GM18517 (cell line): ENCODE measurements at regions not wholly inside any gene's neighbourhood (a gene's known extent, or its start where the extent isn't known, plus 50 kb on each side); places are given as distances from the start of the nearest gene placed in this dataset.

Experiments
- ATAC-seq: cut with Tn5 transposase; IDR thresholded peaks from one replicate; pipeline ENCODE4 v1.9.1; 2021; ENCODE audit warnings: mild to moderate bottlenecking, moderate library complexity; ENCODE audit not compliant: unreplicated experiment

DNA sequence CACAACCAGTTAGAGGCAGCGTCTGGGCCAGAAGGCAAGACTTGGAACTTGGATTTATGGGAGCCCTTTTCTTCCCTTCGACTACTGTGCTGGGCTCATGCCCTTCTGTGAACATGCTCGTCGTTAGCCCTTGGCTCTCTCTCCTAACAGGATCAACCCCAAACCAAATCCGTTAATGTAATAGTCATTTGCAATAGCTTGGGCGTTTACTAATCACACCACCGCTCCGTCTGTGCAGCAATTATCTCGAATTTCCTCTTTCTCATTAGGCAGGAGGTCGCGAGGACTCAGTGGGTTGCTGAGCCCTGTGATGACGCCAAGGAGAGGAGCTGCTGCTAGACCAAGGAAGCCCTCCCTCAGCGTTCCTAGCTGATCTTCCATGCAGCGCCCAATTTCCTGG is 114.7 kb downstream of the ENGASE start:
- ATAC-seq, result no peak

GRCh38 chr17:79188685-79189084 is 114.1 kb downstream of the ENGASE start:
- ATAC-seq, result no peak

DNA sequence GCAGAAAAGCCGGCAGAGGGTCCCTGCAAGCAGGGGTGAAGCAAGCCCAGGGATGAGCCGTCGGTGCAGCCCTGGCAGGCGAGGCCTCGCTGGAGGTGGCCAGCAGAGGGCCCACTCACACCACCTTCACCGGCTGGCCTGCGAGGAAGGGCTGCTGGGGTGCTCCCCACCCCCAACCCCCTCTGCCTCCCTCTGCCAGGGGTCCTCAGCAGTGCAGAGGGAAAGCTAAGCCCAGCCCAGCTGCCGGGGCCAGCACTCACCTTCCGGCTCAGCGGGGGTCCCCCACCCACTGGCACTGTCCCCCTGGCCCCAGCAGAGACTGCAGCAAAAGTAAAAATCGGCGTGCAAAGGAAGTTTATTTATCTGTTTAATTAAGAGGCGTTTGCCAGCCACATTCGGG is 113.4 kb downstream of the ENGASE start:
- no peak for ATAC-seq

GRCh38 chr17:79187186-79187585 is 112.6 kb downstream of the ENGASE start:
- no peak for ATAC-seq

GRCh38 chr17:79186406-79186805 is 111.8 kb downstream of the ENGASE start:
- ATAC-seq, result no peak

DNA sequence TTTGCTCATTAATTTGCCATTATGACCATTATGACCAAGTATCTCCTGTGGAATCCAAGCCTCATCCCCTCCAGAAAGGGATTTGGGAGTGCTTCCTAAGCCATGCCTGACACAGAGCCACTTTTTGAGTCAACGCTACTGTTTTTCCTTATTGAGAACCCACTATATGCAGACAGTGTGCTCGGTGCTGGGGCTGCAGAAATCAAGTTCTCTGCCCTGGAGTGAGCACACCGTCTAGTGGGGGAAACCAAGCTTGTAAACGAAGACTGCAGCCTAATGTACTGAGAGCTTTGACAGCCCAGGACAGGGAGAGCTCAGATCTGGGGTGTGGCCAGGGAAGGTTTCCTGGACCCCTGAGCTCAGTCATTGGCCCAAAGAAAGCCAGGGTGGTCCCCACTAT is 111.0 kb downstream of the ENGASE start:
- ATAC-seq, result no peak

- no peak for ATAC-seq
Observed at GRCh38 chr17:79184219-79184618, 109.6 kb downstream of the ENGASE start.

GRCh38 chr17:79183293-79184158 is 108.9 kb downstream of the ENGASE start:
- no peak for ATAC-seq

DNA sequence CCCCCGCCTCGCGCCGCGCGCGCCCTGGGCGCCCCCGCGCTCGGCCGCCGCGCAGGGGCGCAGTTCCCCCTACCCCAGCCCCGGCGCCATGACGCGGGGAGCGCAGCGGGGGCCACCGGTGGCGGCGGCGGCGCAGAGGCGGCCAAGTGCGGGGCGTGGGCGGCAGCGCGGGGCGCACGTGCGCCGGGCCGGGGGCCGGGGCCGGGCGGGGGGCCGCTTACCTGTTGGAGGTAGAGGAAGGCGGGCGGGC is 108.3 kb downstream of the ENGASE start:
- ATAC-seq, result no peak

DNA sequence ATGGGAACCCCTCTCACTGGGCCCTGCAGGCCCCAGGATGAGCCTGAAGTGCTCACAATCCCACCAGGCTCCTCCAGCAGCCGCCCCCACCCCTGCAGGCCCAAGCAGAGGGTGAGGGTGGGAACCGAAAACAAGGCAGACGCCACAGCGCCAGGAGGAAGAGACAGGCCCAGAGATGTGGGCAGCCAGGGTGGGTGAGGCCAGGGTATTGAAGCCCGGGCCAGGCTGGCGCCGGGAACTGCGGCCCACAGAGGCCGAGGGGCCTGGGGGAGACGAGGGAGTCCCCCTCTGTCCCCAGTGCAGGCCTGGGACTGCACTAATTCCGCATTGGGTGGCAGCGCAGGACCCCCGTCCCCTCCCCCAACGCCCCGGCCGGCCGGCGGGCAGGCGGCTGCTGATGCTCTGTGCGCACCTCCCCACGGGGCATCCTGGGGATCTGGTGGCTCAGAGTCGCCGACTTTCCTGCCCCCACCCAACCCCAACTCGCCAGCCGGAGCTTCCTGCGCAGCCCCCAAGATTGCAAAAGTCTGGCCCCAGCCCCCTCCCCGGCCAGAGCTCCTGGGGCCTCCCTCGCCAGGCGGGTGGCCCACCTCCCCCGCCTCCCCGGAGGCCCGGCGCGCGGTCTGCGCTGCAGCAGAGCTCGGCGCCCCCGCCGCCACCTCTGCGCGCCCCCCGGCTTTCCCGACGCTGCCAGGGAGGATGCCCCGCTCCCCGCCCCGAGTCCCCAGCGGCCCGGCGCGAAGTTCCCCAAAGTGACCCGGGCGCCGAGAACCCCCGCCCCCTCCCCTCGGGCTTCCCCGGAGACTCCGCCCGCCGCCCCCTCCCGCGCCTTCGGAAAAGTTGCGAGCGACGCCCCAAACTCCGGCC is 107.8 kb downstream of the ENGASE start:
- ATAC-seq, result no peak

DNA sequence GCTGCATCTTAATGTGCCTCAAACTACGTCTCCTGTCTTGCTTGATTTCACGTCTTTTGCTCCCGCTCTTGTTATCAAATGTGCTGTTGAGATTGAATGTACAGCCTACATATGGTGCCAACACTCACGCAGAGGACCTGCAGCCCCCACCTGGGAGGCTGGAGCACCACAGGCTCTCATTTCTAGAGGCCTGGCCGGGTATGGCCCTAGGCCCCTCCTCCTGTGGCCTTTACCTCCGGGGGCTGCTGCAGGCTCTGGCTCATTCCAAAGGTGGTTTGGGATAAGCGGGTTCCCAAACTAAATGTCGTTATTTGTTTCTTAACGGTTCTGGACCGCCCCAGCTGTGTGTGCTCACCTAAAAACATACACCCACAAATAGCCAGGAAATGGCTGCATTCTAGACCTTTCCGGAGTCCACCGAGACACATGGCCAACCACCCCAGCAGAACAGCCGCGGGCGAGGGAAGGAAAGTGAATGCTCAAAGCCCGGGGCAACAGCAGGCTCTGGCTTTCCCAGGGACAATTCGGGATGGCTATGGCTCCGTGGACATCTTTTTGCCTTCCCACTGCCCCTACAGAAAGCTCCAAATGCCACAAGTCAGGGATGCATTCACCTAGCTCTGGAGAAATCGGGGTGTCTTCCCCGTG is 105.9 kb downstream of the ENGASE start:
- no peak for ATAC-seq

DNA sequence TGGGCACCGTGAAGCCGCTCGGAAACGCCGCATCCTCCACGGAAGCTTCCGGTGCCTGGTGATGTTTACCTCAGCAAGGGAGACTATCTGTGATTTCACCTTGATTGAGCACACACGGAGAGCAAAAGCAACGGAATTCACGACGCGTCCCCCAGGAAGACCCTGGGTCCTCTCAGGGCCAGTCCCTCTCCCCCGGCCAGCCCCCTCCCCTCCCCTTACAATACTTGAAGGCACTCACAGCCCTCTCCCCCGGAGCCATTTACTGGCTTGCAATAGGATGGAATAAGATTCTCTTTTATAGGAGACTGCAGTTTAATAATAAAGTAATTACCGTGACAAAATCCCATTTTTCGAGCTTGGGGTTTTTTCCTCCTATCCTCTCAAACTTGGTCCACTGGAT is 104.7 kb downstream of the ENGASE start:
- no peak for ATAC-seq

GRCh38 chr17:79177877-79178276 is 103.3 kb downstream of the ENGASE start:
- ATAC-seq, result no peak

GRCh38 chr17:79176792-79177601 is 102.4 kb downstream of the ENGASE start:
- no peak for ATAC-seq

DNA sequence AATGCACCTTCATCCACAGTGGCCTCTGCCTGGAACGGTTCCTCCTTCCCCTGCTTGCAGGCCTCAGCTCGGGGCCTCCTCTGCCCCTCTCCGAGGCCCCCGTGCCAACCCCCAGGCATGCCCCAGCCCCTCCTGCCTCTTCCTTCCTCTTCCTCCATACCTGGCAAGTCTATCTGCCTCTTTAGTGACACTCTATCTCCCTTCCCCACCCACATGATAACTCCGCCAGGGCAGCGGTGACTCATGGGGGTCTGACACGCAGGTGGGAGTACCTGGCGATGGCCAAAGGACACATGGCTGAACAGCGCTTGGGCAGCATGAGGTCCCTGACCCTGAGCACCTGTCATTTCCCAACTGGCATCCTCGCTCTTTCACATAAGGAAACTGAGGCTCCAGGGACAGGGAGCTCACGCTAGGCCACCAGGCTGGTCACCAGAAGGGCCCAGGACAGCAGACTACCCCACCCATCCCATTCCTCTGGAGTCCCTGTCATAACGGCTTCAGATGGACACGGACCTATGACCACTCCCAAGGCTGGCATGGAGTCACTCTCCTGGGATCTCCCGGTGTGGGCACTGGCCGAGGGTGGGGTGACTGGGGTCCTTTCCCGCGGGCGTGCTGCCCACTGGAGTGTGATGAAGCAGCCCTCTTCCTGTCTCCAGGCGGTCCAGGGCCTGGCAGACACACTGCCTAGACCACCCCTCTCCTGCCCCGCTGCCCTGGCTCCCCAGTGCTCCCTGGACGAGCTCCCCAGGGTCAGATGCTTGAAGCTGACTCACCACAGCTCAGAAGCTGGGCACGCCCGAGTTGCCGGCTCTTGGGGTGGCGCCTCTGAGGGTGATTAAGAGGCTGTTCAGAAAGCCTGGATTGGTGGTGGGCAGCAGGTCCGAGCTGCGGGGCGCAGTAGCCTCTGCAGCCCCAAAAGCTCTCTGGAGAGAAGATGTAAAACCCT is 100.6 kb downstream of the ENGASE start:
- no peak for ATAC-seq

GRCh38 chr17:79174193-79174765 is 99.7 kb downstream of the ENGASE start:
- ATAC-seq, result no peak

- no peak for ATAC-seq
Observed at GRCh38 chr17:79171188-79171587, 96.6 kb downstream of the ENGASE start.

- no peak for ATAC-seq
Observed at GRCh38 chr17:79169861-79170260, 95.2 kb downstream of the ENGASE start.

DNA sequence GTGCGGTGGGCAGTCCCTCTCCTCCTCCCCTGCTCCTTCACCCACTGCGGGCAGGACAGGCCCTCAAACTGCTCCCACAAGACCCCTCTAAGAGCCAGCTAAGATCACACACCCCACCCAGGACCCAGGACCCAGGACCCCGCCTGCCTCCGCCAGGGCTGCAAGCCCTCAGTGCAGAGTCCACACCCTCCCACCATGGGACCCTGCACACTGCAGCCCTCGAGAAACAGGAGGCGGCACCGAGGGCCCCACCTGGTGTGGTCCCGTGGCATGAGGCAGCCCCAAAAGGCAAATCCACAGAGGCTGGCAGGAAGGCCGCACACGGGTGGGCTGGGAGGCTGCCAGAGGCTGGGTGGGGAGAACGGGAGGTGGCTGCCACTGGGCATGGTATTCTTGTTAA is 94.7 kb downstream of the ENGASE start:
- ATAC-seq, result no peak
